ENCODE measurements at regions not wholly inside any gene's neighbourhood (a gene's known extent, or its start where the extent isn't known, plus 50 kb on each side); places are given as distances from the start of the nearest gene placed in this dataset.
A peak's percentile ranks its signal among the peaks of the same experiment; 100 is the strongest.

- Histone ChIP-seq H3K9ac (ENCODE audit: low read length in 3 of 3) (no peak overlapping the region), H3K36me3 (ENCODE audit: control insufficient read depth in 2 of 3, insufficient read depth in 3 of 3, low read length in 3 of 3) (no peaks in the 10 kb centered on the region), H3K4me1 (ENCODE audit: control insufficient read depth in 2 of 3, insufficient read depth in 2 of 3, low read depth in 1 of 3, low read length in 3 of 3) (no peaks in the 10 kb centered on the region), H3K27me3 (ENCODE audit: control insufficient read depth, insufficient read depth, low read length) (no peaks in the 10 kb centered on the region), H3K9me3 (ENCODE audit: control insufficient read depth in 2 of 3, insufficient read depth in 1 of 3, low read length in 3 of 3) (peaks cover 0 to 5% (median 4%) of the 10 kb centered on the region in 3 donors), H3K4me3 (ENCODE audit: low read length in 3 of 3) (no peak overlapping the region), H3K27ac (ENCODE audit: low read depth in 2 of 2, low read length in 2 of 2) (no peak overlapping the region)
- DNase-seq, result peak in 1 of 5 donors; percentile 30
- intact Hi-C loops (cut with DNase I), result no loop called here
- no peak for TF ChIP-seq CTCF (IDR thresholded peaks at IDR 0.05; ENCODE audit: borderline replicate concordance, extremely low read depth, insufficient read depth)
- FAIRE-seq, result no peak
Measured at GRCh38 chr22:34055525-34056200, 135.4 kb upstream of the LARGE1 start.

- Histone ChIP-seq H3K36me3 (ENCODE audit: control insufficient read depth in 2 of 3, insufficient read depth in 3 of 3, low read length in 3 of 3) (no peaks in the 10 kb centered on the region), H3K4me1 (ENCODE audit: control insufficient read depth in 2 of 3, insufficient read depth in 2 of 3, low read depth in 1 of 3, low read length in 3 of 3) (no peaks in the 10 kb centered on the region), H3K27me3 (ENCODE audit: control insufficient read depth, insufficient read depth, low read length) (no peaks in the 10 kb centered on the region), H3K9ac (ENCODE audit: low read length in 3 of 3) (no peak overlapping the region), H3K9me3 (ENCODE audit: control insufficient read depth in 2 of 3, insufficient read depth in 1 of 3, low read length in 3 of 3) (peaks cover 0 to 5% (median 4%) of the 10 kb centered on the region in 3 donors), H3K27ac (ENCODE audit: low read depth in 2 of 2, low read length in 2 of 2) (no peak overlapping the region), H3K4me3 (ENCODE audit: low read length in 3 of 3) (no peak overlapping the region)
- no peak for DNase-seq
- no peak for TF ChIP-seq CTCF (IDR thresholded peaks at IDR 0.05; ENCODE audit: borderline replicate concordance, extremely low read depth, insufficient read depth)
- intact Hi-C loops (cut with DNase I), result no loop called here
- FAIRE-seq, result no peak
Measured at GRCh38 chr22:34057726-34058125, 137.4 kb upstream of the LARGE1 start.

- intact Hi-C loops (cut with DNase I), result no loop called here
- Histone ChIP-seq H3K9ac (ENCODE audit: low read length in 3 of 3) (no peak overlapping the region), H3K4me1 (ENCODE audit: control insufficient read depth in 2 of 3, insufficient read depth in 2 of 3, low read depth in 1 of 3, low read length in 3 of 3) (no peaks in the 10 kb centered on the region), H3K4me3 (ENCODE audit: low read length in 3 of 3) (no peak overlapping the region), H3K27me3 (ENCODE audit: control insufficient read depth, insufficient read depth, low read length) (no peaks in the 10 kb centered on the region), H3K27ac (ENCODE audit: low read depth in 2 of 2, low read length in 2 of 2) (no peak overlapping the region), H3K36me3 (ENCODE audit: control insufficient read depth in 2 of 3, insufficient read depth in 3 of 3, low read length in 3 of 3) (no peaks in the 10 kb centered on the region), H3K9me3 (ENCODE audit: control insufficient read depth in 2 of 3, insufficient read depth in 1 of 3, low read length in 3 of 3) (peaks cover 0 to under 1% (median 0%) of the 10 kb centered on the region in 3 donors)
- DNase-seq (no peak), FAIRE-seq (no peak)
- no peak for TF ChIP-seq CTCF (IDR thresholded peaks at IDR 0.05; ENCODE audit: borderline replicate concordance, extremely low read depth, insufficient read depth)
Measured at GRCh38 chr22:34064696-34065095, 144.4 kb upstream of the LARGE1 start.

GRCh38 chr22:34067031-34067430 is 146.8 kb upstream of the LARGE1 start:
- Histone ChIP-seq H3K4me1 (ENCODE audit: control insufficient read depth in 2 of 3, insufficient read depth in 2 of 3, low read depth in 1 of 3, low read length in 3 of 3) (no peaks in the 10 kb centered on the region), H3K36me3 (ENCODE audit: control insufficient read depth in 2 of 3, insufficient read depth in 3 of 3, low read length in 3 of 3) (no peaks in the 10 kb centered on the region), H3K4me3 (ENCODE audit: low read length in 3 of 3) (no peak overlapping the region), H3K27ac (ENCODE audit: low read depth in 2 of 2, low read length in 2 of 2) (no peak overlapping the region), H3K9me3 (ENCODE audit: control insufficient read depth in 2 of 3, insufficient read depth in 1 of 3, low read length in 3 of 3) (no peaks in the 10 kb centered on the region), H3K9ac (ENCODE audit: low read length in 3 of 3) (no peak overlapping the region), H3K27me3 (ENCODE audit: control insufficient read depth, insufficient read depth, low read length) (no peaks in the 10 kb centered on the region)
- TF ChIP-seq CTCF (IDR thresholded peaks at IDR 0.05; ENCODE audit: borderline replicate concordance, extremely low read depth, insufficient read depth), result no peak
- DNase-seq, result no peak
- no peak for FAIRE-seq
- intact Hi-C loops (cut with DNase I), result no loop called here
